ENCODE measurements at regions not wholly inside any gene's neighbourhood (a gene's known extent, or its start where the extent isn't known, plus 50 kb on each side); places are given as distances from the start of the nearest gene placed in this dataset.

- no peaks in the 10 kb centered on the region for H3K9me3 Mint-ChIP-seq
- TF ChIP-seq CTCF (IDR thresholded peaks at IDR 0.05; ENCODE audit: unreplicated experiment in 3 of 3), result no peak
- H3K4me3 Mint-ChIP-seq, result no peak overlapping the region
- H3K27me3 Mint-ChIP-seq (ENCODE audit: low read depth), result no peaks in the 10 kb centered on the region
- H3K36me3 Mint-ChIP-seq (ENCODE audit: low read depth), result no peaks in the 10 kb centered on the region
- H3K4me1 Mint-ChIP-seq, result no peaks in the 10 kb centered on the region
- no peak overlapping the region for H3K27ac Mint-ChIP-seq
Observed at GRCh38 chr9:2939368-2939767, 95.5 kb upstream of the PUM3 start.

GRCh38 chr9:2936221-2936620, 92.3 kb upstream of the PUM3 start:
- Mint-ChIP-seq H3K4me1 (no peaks in the 10 kb centered on the region), H3K9me3 (no peaks in the 10 kb centered on the region), H3K27me3 (ENCODE audit: low read depth) (no peaks in the 10 kb centered on the region), H3K27ac (no peak overlapping the region), H3K36me3 (ENCODE audit: low read depth) (no peaks in the 10 kb centered on the region), H3K4me3 (no peak overlapping the region)
- TF ChIP-seq CTCF (IDR thresholded peaks at IDR 0.05; ENCODE audit: unreplicated experiment in 3 of 3), result no peak

GRCh38 chr9:2934883-2935282, 91.0 kb upstream of the PUM3 start:
- Mint-ChIP-seq H3K27ac (no peak overlapping the region), H3K4me1 (no peaks in the 10 kb centered on the region), H3K9me3 (no peaks in the 10 kb centered on the region), H3K36me3 (ENCODE audit: low read depth) (no peaks in the 10 kb centered on the region), H3K4me3 (no peak overlapping the region), H3K27me3 (ENCODE audit: low read depth) (no peaks in the 10 kb centered on the region)
- no peak for TF ChIP-seq CTCF (IDR thresholded peaks at IDR 0.05; ENCODE audit: unreplicated experiment in 3 of 3)

GRCh38 chr9:2934241-2934650, 90.4 kb upstream of the PUM3 start:
- H3K27me3 Mint-ChIP-seq (ENCODE audit: low read depth), result no peaks in the 10 kb centered on the region
- no peaks in the 10 kb centered on the region for H3K4me1 Mint-ChIP-seq
- no peak overlapping the region for H3K4me3 Mint-ChIP-seq
- H3K36me3 Mint-ChIP-seq (ENCODE audit: low read depth), result no peaks in the 10 kb centered on the region
- no peak for TF ChIP-seq CTCF (IDR thresholded peaks at IDR 0.05; ENCODE audit: unreplicated experiment in 3 of 3)
- no peaks in the 10 kb centered on the region for H3K9me3 Mint-ChIP-seq
- no peak overlapping the region for H3K27ac Mint-ChIP-seq

GRCh38 chr9:2933165-2934095, 89.5 kb upstream of the PUM3 start:
- TF ChIP-seq CTCF (IDR thresholded peaks at IDR 0.05; ENCODE audit: unreplicated experiment in 3 of 3), result no peak
- Mint-ChIP-seq H3K36me3 (ENCODE audit: low read depth) (no peaks in the 10 kb centered on the region), H3K27ac (no peak overlapping the region), H3K27me3 (ENCODE audit: low read depth) (no peaks in the 10 kb centered on the region), H3K9me3 (no peaks in the 10 kb centered on the region), H3K4me3 (no peak overlapping the region), H3K4me1 (no peaks in the 10 kb centered on the region)

GRCh38 chr9:2928411-2928810, 84.5 kb upstream of the PUM3 start:
- TF ChIP-seq CTCF (IDR thresholded peaks at IDR 0.05; ENCODE audit: unreplicated experiment in 3 of 3), result no peak
- Mint-ChIP-seq H3K4me1 (no peaks in the 10 kb centered on the region), H3K4me3 (no peak overlapping the region), H3K9me3 (peaks cover 3% of the 10 kb centered on the region), H3K36me3 (ENCODE audit: low read depth) (no peaks in the 10 kb centered on the region), H3K27me3 (ENCODE audit: low read depth) (peaks cover 5% of the 10 kb centered on the region), H3K27ac (no peak overlapping the region)
